ENCODE measurements at regions not wholly inside any gene's neighbourhood (a gene's known extent, or its start where the extent isn't known, plus 50 kb on each side); places are given as distances from the start of the nearest gene placed in this dataset.

- no peak for ATAC-seq
- Histone ChIP-seq H3K27ac (ENCODE audit: low read length) (no peak overlapping the region), H3K4me3 (ENCODE audit: low read length) (no peak overlapping the region), H3K4me1 (ENCODE audit: control insufficient read depth, insufficient read depth, low read length) (no peaks in the 10 kb centered on the region), H3K27me3 (ENCODE audit: control insufficient read depth, insufficient read depth, low read length) (no peaks in the 10 kb centered on the region), H3K9me3 (ENCODE audit: control insufficient read depth, insufficient read depth, low read length) (peaks cover 3% of the 10 kb centered on the region), H3K36me3 (ENCODE audit: control insufficient read depth, insufficient read depth, low read length) (no peaks in the 10 kb centered on the region)
- H3K27me3 Mint-ChIP-seq (ENCODE audit: low read depth in 2 of 2) = no peaks in the 10 kb centered on the region
- no peak overlapping the region for H3K4me3 Mint-ChIP-seq
- intact Hi-C loops (cut with micrococcal nuclease) = no loop called here
- no peak overlapping the region for H3K27ac Mint-ChIP-seq
- no peak for TF ChIP-seq CTCF (IDR thresholded peaks at IDR 0.05)
- no peaks in the 10 kb centered on the region for H3K4me1 Mint-ChIP-seq
- WGBS (ENCODE audit: insufficient coverage) = 66% methylated on average over 2 of the region's 3 CpGs
- peaks cover 4 to 5% of the 10 kb centered on the region in 2 donors for H3K9me3 Mint-ChIP-seq
- no peaks in the 10 kb centered on the region for H3K36me3 Mint-ChIP-seq
- DNase-seq = no peak
Observed at GRCh38 chr16:51876934-51877333, 670.0 kb downstream of the TOX3 start.

- 80% methylated on average over 1 of the region's 3 CpGs for WGBS (ENCODE audit: insufficient coverage)
- Histone ChIP-seq H3K4me3 (ENCODE audit: low read length) (no peak overlapping the region), H3K27ac (ENCODE audit: low read length) (no peak overlapping the region), H3K27me3 (ENCODE audit: control insufficient read depth, insufficient read depth, low read length) (no peaks in the 10 kb centered on the region), H3K9me3 (ENCODE audit: control insufficient read depth, insufficient read depth, low read length) (peaks cover 3% of the 10 kb centered on the region), H3K36me3 (ENCODE audit: control insufficient read depth, insufficient read depth, low read length) (no peaks in the 10 kb centered on the region), H3K4me1 (ENCODE audit: control insufficient read depth, insufficient read depth, low read length) (no peaks in the 10 kb centered on the region)
- no peaks in the 10 kb centered on the region for H3K36me3 Mint-ChIP-seq
- TF ChIP-seq CTCF (IDR thresholded peaks at IDR 0.05) = no peak
- no peaks in the 10 kb centered on the region for H3K27me3 Mint-ChIP-seq (ENCODE audit: low read depth in 2 of 2)
- H3K27ac Mint-ChIP-seq = no peak overlapping the region
- DNase-seq (no peak), ATAC-seq (no peak)
- intact Hi-C loops (cut with micrococcal nuclease) = no loop called here
- H3K4me3 Mint-ChIP-seq = no peak overlapping the region
- peaks cover 5 to 6% of the 10 kb centered on the region in 2 donors for H3K9me3 Mint-ChIP-seq
- H3K4me1 Mint-ChIP-seq = no peaks in the 10 kb centered on the region
Observed at GRCh38 chr16:51876601-51876875, 670.4 kb downstream of the TOX3 start.

- DNase-seq = no peak
- Histone ChIP-seq H3K36me3 (ENCODE audit: control insufficient read depth, insufficient read depth, low read length) (no peaks in the 10 kb centered on the region), H3K27me3 (ENCODE audit: control insufficient read depth, insufficient read depth, low read length) (no peaks in the 10 kb centered on the region), H3K27ac (ENCODE audit: low read length) (no peak overlapping the region), H3K4me1 (ENCODE audit: control insufficient read depth, insufficient read depth, low read length) (no peaks in the 10 kb centered on the region), H3K9me3 (ENCODE audit: control insufficient read depth, insufficient read depth, low read length) (peaks cover 3% of the 10 kb centered on the region), H3K4me3 (ENCODE audit: low read length) (no peak overlapping the region)
- no peaks in the 10 kb centered on the region for H3K36me3 Mint-ChIP-seq
- no peak for ATAC-seq
- no peak for TF ChIP-seq CTCF (IDR thresholded peaks at IDR 0.05)
- WGBS (ENCODE audit: insufficient coverage) = 62% methylated on average over 17 of the region's 18 CpGs
- peaks cover 5 to 7% of the 10 kb centered on the region in 2 donors for H3K9me3 Mint-ChIP-seq
- H3K27me3 Mint-ChIP-seq (ENCODE audit: low read depth in 2 of 2) = no peaks in the 10 kb centered on the region
- no peak overlapping the region for H3K27ac Mint-ChIP-seq
- H3K4me1 Mint-ChIP-seq = no peaks in the 10 kb centered on the region
- no peak overlapping the region for H3K4me3 Mint-ChIP-seq
- intact Hi-C loops (cut with micrococcal nuclease) = no loop called here
Observed at GRCh38 chr16:51875834-51876600, 670.9 kb downstream of the TOX3 start.

- intact Hi-C loops (cut with micrococcal nuclease) = no loop called here
- H3K9me3 Mint-ChIP-seq = peaks cover 5 to 7% of the 10 kb centered on the region in 2 donors
- ATAC-seq = no peak
- H3K9me3 ChIP-seq (ENCODE audit: control insufficient read depth, insufficient read depth, low read length) = no peaks in the 10 kb centered on the region
- no peaks in the 10 kb centered on the region for H3K27me3 Mint-ChIP-seq (ENCODE audit: low read depth in 2 of 2)
- no peak for DNase-seq
- H3K4me3 Mint-ChIP-seq = no peak overlapping the region
- no peaks in the 10 kb centered on the region for H3K4me1 ChIP-seq (ENCODE audit: control insufficient read depth, insufficient read depth, low read length)
- H3K36me3 ChIP-seq (ENCODE audit: control insufficient read depth, insufficient read depth, low read length) = no peaks in the 10 kb centered on the region
- no peak for TF ChIP-seq CTCF (IDR thresholded peaks at IDR 0.05)
- no peaks in the 10 kb centered on the region for H3K36me3 Mint-ChIP-seq
- H3K4me3 ChIP-seq (ENCODE audit: low read length) = no peak overlapping the region
- H3K27ac ChIP-seq (ENCODE audit: low read length) = no peak overlapping the region
- H3K27ac Mint-ChIP-seq = no peak overlapping the region
- H3K27me3 ChIP-seq (ENCODE audit: control insufficient read depth, insufficient read depth, low read length) = no peaks in the 10 kb centered on the region
- H3K4me1 Mint-ChIP-seq = no peaks in the 10 kb centered on the region
Observed at GRCh38 chr16:51872524-51872923, 674.4 kb downstream of the TOX3 start.
